ENCODE measurements at regions not wholly inside any gene's neighbourhood (a gene's known extent, or its start where the extent isn't known, plus 50 kb on each side); places are given as distances from the start of the nearest gene placed in this dataset.
A peak's percentile ranks its signal among the peaks of the same experiment; 100 is the strongest.
"Not testable (repeated sequence)": the region's sequence is repeated elsewhere in the genome, so short reads cannot be mapped to it uniquely, and the experiment has no call there.

GRCh38 chr4:130714006-130714405 lies 1618.1 kb downstream of the C4orf33 start:
- Histone ChIP-seq H3K9ac (ENCODE audit: insufficient read length, low read depth) (no peak overlapping the region), H3K27me3 (ENCODE audit: insufficient read depth, insufficient read length) (no peaks in the 10 kb centered on the region)

GRCh38 chr4:130722361-130722760 lies 1626.4 kb downstream of the C4orf33 start:
- Histone ChIP-seq H3K36me3 (ENCODE audit: insufficient read depth, insufficient read length, low read length) (no peaks in the 10 kb centered on the region), H3K4me3 (ENCODE audit: insufficient read length, low read depth) (no peak overlapping the region), H3K4me1 (ENCODE audit: insufficient read depth, insufficient read length) (no peaks in the 10 kb centered on the region), H3K27me3 (ENCODE audit: insufficient read depth, insufficient read length) (no peaks in the 10 kb centered on the region), H3K9me3 (ENCODE audit: insufficient read depth, low read length) (no peaks in the 10 kb centered on the region), H3K9ac (ENCODE audit: insufficient read length, low read depth) (no peak overlapping the region)
- TF ChIP-seq SUZ12 (IDR thresholded peaks at IDR 0.05; ENCODE audit: extremely low read depth, insufficient read depth, insufficient read length) (no peak), ZNF274 (IDR thresholded peaks at IDR 0.05; ENCODE audit: low read depth, low read length) (no peak), YY1 (IDR thresholded peaks at IDR 0.05; ENCODE audit: insufficient read depth, insufficient read length) (no peak)
- DNase-seq (ENCODE audit: low read depth, low spot score): peak; percentile 48

More at GRCh38 chr4:130714006-130714405, 1618.1 kb downstream of the C4orf33 start:
- DNase-seq (ENCODE audit: low read depth, low spot score): no peak
- H3K4me3 ChIP-seq (ENCODE audit: insufficient read length, low read depth): no peak overlapping the region
- no peaks in the 10 kb centered on the region for H3K9me3 ChIP-seq (ENCODE audit: insufficient read depth, low read length)
- H3K4me1 ChIP-seq (ENCODE audit: insufficient read depth, insufficient read length): no peaks in the 10 kb centered on the region
- H3K36me3 ChIP-seq (ENCODE audit: insufficient read depth, insufficient read length, low read length): no peaks in the 10 kb centered on the region
- no peak for TF ChIP-seq YY1 (IDR thresholded peaks at IDR 0.05; ENCODE audit: insufficient read depth, insufficient read length)
- TF ChIP-seq SUZ12 (IDR thresholded peaks at IDR 0.05; ENCODE audit: extremely low read depth, insufficient read depth, insufficient read length): no peak
- TF ChIP-seq ZNF274 (IDR thresholded peaks at IDR 0.05; ENCODE audit: low read depth, low read length): no peak

- Histone ChIP-seq H3K9me3 (ENCODE audit: insufficient read depth, low read length) (no peaks in the 10 kb centered on the region; the same call in 1 of the 2 replicates), H3K36me3 (ENCODE audit: insufficient read depth, insufficient read length, low read length) (no peaks in the 10 kb centered on the region), H3K27me3 (ENCODE audit: insufficient read depth, insufficient read length) (no peaks in the 10 kb centered on the region), H3K4me1 (ENCODE audit: insufficient read depth, insufficient read length) (no peaks in the 10 kb centered on the region), H3K4me3 (ENCODE audit: insufficient read length, low read depth) (no peak overlapping the region), H3K9ac (ENCODE audit: insufficient read length, low read depth) (no peak overlapping the region)
- DNase-seq (ENCODE audit: low read depth, low spot score): no peak
- no peak for TF ChIP-seq SUZ12 (IDR thresholded peaks at IDR 0.05; ENCODE audit: extremely low read depth, insufficient read depth, insufficient read length)
- no peak for TF ChIP-seq YY1 (IDR thresholded peaks at IDR 0.05; ENCODE audit: insufficient read depth, insufficient read length)
- no peak for TF ChIP-seq ZNF274 (IDR thresholded peaks at IDR 0.05; ENCODE audit: low read depth, low read length)
Observed at GRCh38 chr4:130736436-130737185, 1640.7 kb downstream of the C4orf33 start.

- Histone ChIP-seq H3K36me3 (ENCODE audit: insufficient read depth, insufficient read length, low read length) (no peaks in the 10 kb centered on the region), H3K4me3 (ENCODE audit: insufficient read length, low read depth) (no peak overlapping the region), H3K9ac (ENCODE audit: insufficient read length, low read depth) (no peak overlapping the region), H3K4me1 (ENCODE audit: insufficient read depth, insufficient read length) (no peaks in the 10 kb centered on the region), H3K9me3 (ENCODE audit: insufficient read depth, low read length) (no peaks in the 10 kb centered on the region; the same call in 1 of the 2 replicates), H3K27me3 (ENCODE audit: insufficient read depth, insufficient read length) (no peaks in the 10 kb centered on the region)
- DNase-seq (ENCODE audit: low read depth, low spot score): no peak
- TF ChIP-seq YY1 (IDR thresholded peaks at IDR 0.05; ENCODE audit: insufficient read depth, insufficient read length) (no peak), ZNF274 (IDR thresholded peaks at IDR 0.05; ENCODE audit: low read depth, low read length) (no peak), SUZ12 (IDR thresholded peaks at IDR 0.05; ENCODE audit: extremely low read depth, insufficient read depth, insufficient read length) (no peak)
Observed at GRCh38 chr4:130738233-130738632, 1642.3 kb downstream of the C4orf33 start.

- H3K9me3 ChIP-seq (ENCODE audit: insufficient read depth, low read length): no peaks in the 10 kb centered on the region
- no peaks in the 10 kb centered on the region for H3K36me3 ChIP-seq (ENCODE audit: insufficient read depth, insufficient read length, low read length)
- no peak for DNase-seq (ENCODE audit: low read depth, low spot score)
- no peak for TF ChIP-seq ZNF274 (IDR thresholded peaks at IDR 0.05; ENCODE audit: low read depth, low read length)
- TF ChIP-seq YY1 (IDR thresholded peaks at IDR 0.05; ENCODE audit: insufficient read depth, insufficient read length): no peak
- TF ChIP-seq SUZ12 (IDR thresholded peaks at IDR 0.05; ENCODE audit: extremely low read depth, insufficient read depth, insufficient read length): no peak
- H3K4me1 ChIP-seq (ENCODE audit: insufficient read depth, insufficient read length): no peaks in the 10 kb centered on the region
- H3K4me3 ChIP-seq (ENCODE audit: insufficient read length, low read depth): no peak overlapping the region
- H3K27me3 ChIP-seq (ENCODE audit: insufficient read depth, insufficient read length): no peaks in the 10 kb centered on the region
- H3K9ac ChIP-seq (ENCODE audit: insufficient read length, low read depth): no peak overlapping the region
Observed at GRCh38 chr4:130747842-130748241, 1651.9 kb downstream of the C4orf33 start.

GRCh38 chr4:130753926-130754325 lies 1658.0 kb downstream of the C4orf33 start:
- DNase-seq (ENCODE audit: low read depth, low spot score): no peak

GRCh38 chr4:130760246-130760645 lies 1664.3 kb downstream of the C4orf33 start:
- DNase-seq (ENCODE audit: low read depth, low spot score): no peak
- H3K4me1 ChIP-seq (ENCODE audit: insufficient read depth, insufficient read length): no peaks in the 10 kb centered on the region
- no peaks in the 10 kb centered on the region for H3K36me3 ChIP-seq (ENCODE audit: insufficient read depth, insufficient read length, low read length)
- TF ChIP-seq ZNF274 (IDR thresholded peaks at IDR 0.05; ENCODE audit: low read depth, low read length) (no peak), SUZ12 (IDR thresholded peaks at IDR 0.05; ENCODE audit: extremely low read depth, insufficient read depth, insufficient read length) (no peak), YY1 (IDR thresholded peaks at IDR 0.05; ENCODE audit: insufficient read depth, insufficient read length) (no peak)
- no peaks in the 10 kb centered on the region for H3K9me3 ChIP-seq (ENCODE audit: insufficient read depth, low read length)
- H3K9ac ChIP-seq (ENCODE audit: insufficient read length, low read depth): no peak overlapping the region
- H3K4me3 ChIP-seq (ENCODE audit: insufficient read length, low read depth): no peak overlapping the region
- H3K27me3 ChIP-seq (ENCODE audit: insufficient read depth, insufficient read length): no peaks in the 10 kb centered on the region

More at GRCh38 chr4:130753926-130754325, 1658.0 kb downstream of the C4orf33 start:
- Histone ChIP-seq H3K9me3 (ENCODE audit: insufficient read depth, low read length) (no peaks in the 10 kb centered on the region), H3K4me3 (ENCODE audit: insufficient read length, low read depth) (no peak overlapping the region), H3K27me3 (ENCODE audit: insufficient read depth, insufficient read length) (no peaks in the 10 kb centered on the region), H3K9ac (ENCODE audit: insufficient read length, low read depth) (no peak overlapping the region), H3K36me3 (ENCODE audit: insufficient read depth, insufficient read length, low read length) (no peaks in the 10 kb centered on the region), H3K4me1 (ENCODE audit: insufficient read depth, insufficient read length) (no peaks in the 10 kb centered on the region)
- TF ChIP-seq ZNF274 (IDR thresholded peaks at IDR 0.05; ENCODE audit: low read depth, low read length) (no peak), SUZ12 (IDR thresholded peaks at IDR 0.05; ENCODE audit: extremely low read depth, insufficient read depth, insufficient read length) (no peak), YY1 (IDR thresholded peaks at IDR 0.05; ENCODE audit: insufficient read depth, insufficient read length) (no peak)

- H3K4me1 ChIP-seq (ENCODE audit: insufficient read depth, insufficient read length); H3K27me3 ChIP-seq (ENCODE audit: insufficient read depth, insufficient read length); H3K36me3 ChIP-seq (ENCODE audit: insufficient read depth, insufficient read length, low read length); H3K4me3 ChIP-seq (ENCODE audit: insufficient read length, low read depth); H3K9ac ChIP-seq (ENCODE audit: insufficient read length, low read depth); DNase-seq (ENCODE audit: low read depth, low spot score): not testable (repeated sequence)
- peaks cover 11% of the 10 kb centered on the region for H3K9me3 ChIP-seq (ENCODE audit: insufficient read depth, low read length)
Observed at GRCh38 chr4:130767384-130767783, 1671.4 kb downstream of the C4orf33 start.

GRCh38 chr4:130772966-130773365 lies 1677.0 kb downstream of the C4orf33 start:
- H3K9me3 ChIP-seq (ENCODE audit: insufficient read depth, low read length); H3K36me3 ChIP-seq (ENCODE audit: insufficient read depth, insufficient read length, low read length); H3K4me3 ChIP-seq (ENCODE audit: insufficient read length, low read depth); H3K9ac ChIP-seq (ENCODE audit: insufficient read length, low read depth); H3K4me1 ChIP-seq (ENCODE audit: insufficient read depth, insufficient read length); H3K27me3 ChIP-seq (ENCODE audit: insufficient read depth, insufficient read length); DNase-seq (ENCODE audit: low read depth, low spot score): not testable (repeated sequence)
